Neuronal stem cell (in vitro differentiated cells): ENCODE measurements at regions not wholly inside any gene's neighbourhood (a gene's known extent, or its start where the extent isn't known, plus 50 kb on each side); places are given as distances from the start of the nearest gene placed in this dataset.

ENCODE experiments used
- DNase-seq: peaks from one replicate; pipeline ENCODE4 v3.0.0-alpha.2; 2013; ENCODE audit warnings: low spot score
- H2AFZ ChIP-seq: one replicate; pipeline ENCODE4 v1.6.1; 2013; ENCODE audit warnings: mild to moderate bottlenecking, low read length, inconsistent platforms
- H2AK5ac ChIP-seq: 2 replicates; pipeline ENCODE4 v1.6.1; 2013; ENCODE audit warnings: low read depth, mild to moderate bottlenecking, inconsistent platforms, low read length, moderate library complexity, mixed read lengths
- H2BK120ac ChIP-seq: 2 replicates; pipeline ENCODE4 v1.6.1; 2013; ENCODE audit warnings: low read depth, mild to moderate bottlenecking, inconsistent platforms, low read length, moderate library complexity, mixed read lengths
- H2BK12ac ChIP-seq: one replicate; pipeline ENCODE4 v1.6.1; 2013; ENCODE audit warnings: low read length, inconsistent platforms
- H2BK15ac ChIP-seq: 2 replicates; pipeline ENCODE4 v1.6.1; 2013; ENCODE audit warnings: mild to moderate bottlenecking, low read length, inconsistent platforms, mixed read lengths
- H2BK5ac ChIP-seq: one replicate; pipeline ENCODE4 v1.6.1; 2013; ENCODE audit warnings: inconsistent platforms, mild to moderate bottlenecking, low read length, moderate library complexity
- H3K14ac ChIP-seq: one replicate; pipeline ENCODE4 v1.6.1; 2013; ENCODE audit warnings: low read length, inconsistent platforms
- H3K18ac ChIP-seq: 2 replicates; pipeline ENCODE4 v1.6.1; 2013; ENCODE audit warnings: low read length, inconsistent platforms
- H3K23ac ChIP-seq: 2 replicates; pipeline ENCODE4 v1.6.1; 2013; ENCODE audit warnings: low read depth, mild to moderate bottlenecking, mixed read lengths, low read length, inconsistent platforms; ENCODE audit not compliant: poor library complexity
- H3K27ac ChIP-seq: replicated peaks from 3 replicates; pipeline ENCODE4 v1.5.1; 2013; ENCODE audit warnings: low read length, inconsistent platforms
- H3K27me3 ChIP-seq, 3 experiments: 2 replicates each; pipeline ENCODE4 v1.6.1; 2013; ENCODE audit warnings: low read length in 3 of 3, mild to moderate bottlenecking in 2 of 3, inconsistent platforms in 1 of 3, low read depth in 1 of 3, mixed read lengths in 1 of 3, moderate library complexity in 1 of 3; ENCODE audit not compliant: control insufficient read depth in 3 of 3, insufficient read depth in 3 of 3
- H3K36me3 ChIP-seq, 2 donors: replicated peaks in 1 of 2; 2 replicates each; pipeline ENCODE4 v1.6.1; 2013; ENCODE audit warnings: low read length in 2 of 2; ENCODE audit not compliant: control insufficient read depth in 2 of 2, insufficient read depth in 2 of 2
- H3K4ac ChIP-seq: 2 replicates; pipeline ENCODE4 v1.6.1; 2013; ENCODE audit warnings: inconsistent platforms, mild to moderate bottlenecking, low read length, moderate library complexity
- H3K4me1 ChIP-seq, 2 donors: 1 replicate in 1 of 2; 2 replicates in 1 of 2; pipeline ENCODE4 v1.6.1; 2013; ENCODE audit warnings: low read length in 2 of 2, low read depth in 1 of 2; ENCODE audit not compliant: control insufficient read depth in 2 of 2, insufficient read depth in 1 of 2
- H3K4me2 ChIP-seq: one replicate; pipeline ENCODE4 v1.6.1; 2013; ENCODE audit warnings: mild to moderate bottlenecking, low read length, inconsistent platforms; ENCODE audit not compliant: insufficient read depth, poor library complexity, severe bottlenecking
- H3K4me3 ChIP-seq, 2 donors: 2 replicates each; pipeline ENCODE4 v1.5.1; 2013; ENCODE audit warnings: low read length in 2 of 2, mild to moderate bottlenecking in 2 of 2, inconsistent platforms in 1 of 2, moderate library complexity in 1 of 2
- H3K79me1 ChIP-seq: one replicate; pipeline ENCODE4 v1.6.1; 2013; ENCODE audit warnings: low read depth, mild to moderate bottlenecking, inconsistent platforms, low read length, moderate library complexity
- H3K9ac ChIP-seq: one replicate; pipeline ENCODE4 v1.6.1; 2013; ENCODE audit warnings: mild to moderate bottlenecking, low read depth, low read length, inconsistent platforms; ENCODE audit not compliant: poor library complexity
- H3K9me3 ChIP-seq, 2 donors: replicated peaks in 1 of 2; 2 replicates each; pipeline versions ENCODE3 to v1.6.1; 2013; ENCODE audit warnings: low read length in 2 of 2, mild to moderate bottlenecking in 2 of 2, inconsistent platforms in 1 of 2, low read depth in 1 of 2, mixed read lengths in 1 of 2, moderate library complexity in 1 of 2; ENCODE audit not compliant: control insufficient read depth in 2 of 2, insufficient read depth in 1 of 2
- H4K8ac ChIP-seq: one replicate; pipeline ENCODE4 v1.6.1; 2013; ENCODE audit warnings: low read depth, mild to moderate bottlenecking, inconsistent platforms, low read length, moderate library complexity
- H4K91ac ChIP-seq: one replicate; pipeline ENCODE4 v1.6.1; 2013; ENCODE audit warnings: low read length, low read depth, mild to moderate bottlenecking, inconsistent platforms; ENCODE audit not compliant: poor library complexity
- WGBS, 2 donors: extraction: QIAGEN DNeasy Blood & Tissue Kit; methylation state at CpG; one replicate each; pipeline ENCODE4 v1.1.7; 2013; ENCODE audit warnings: missing lambda C conversion rate in 2 of 2, mixed read lengths in 1 of 2; ENCODE audit not compliant: insufficient read length in 2 of 2, insufficient replicate concordance in 1 of 2; ENCODE audit errors: extremely low coverage in 2 of 2; 5-methylcytosine and 5-hydroxymethylcytosine counted together

DNA sequence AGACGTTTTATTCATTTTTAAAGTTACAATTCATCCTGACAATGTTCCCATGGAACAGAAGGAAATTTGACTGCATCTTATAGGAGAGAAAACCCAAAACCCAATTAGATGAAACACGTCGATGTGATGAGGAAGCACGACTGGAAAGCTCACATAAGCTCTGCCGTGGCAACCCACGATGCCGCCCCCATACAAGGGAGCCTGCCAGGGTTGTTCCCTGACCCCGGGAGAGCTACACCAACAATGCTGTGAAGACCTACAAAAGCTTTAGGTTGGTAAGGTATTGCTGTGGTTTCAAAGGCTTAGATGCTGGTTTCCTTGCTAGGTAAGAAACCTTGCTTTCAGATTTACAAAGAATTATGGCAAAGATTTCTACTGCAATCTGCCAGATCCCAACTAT, 393.1 kb downstream of the KLF12 start:
- no peak overlapping the region for H3K9ac ChIP-seq
- H4K91ac ChIP-seq = no peak overlapping the region
- H4K8ac ChIP-seq = no peak overlapping the region
- WGBS, 2 donors = no CpG with 5 or more reads among the region's 8 CpGs
- no peak overlapping the region for H2BK5ac ChIP-seq
- H2AK5ac ChIP-seq = no peak overlapping the region
- no peak overlapping the region for H3K4ac ChIP-seq
- no peak overlapping the region for H3K14ac ChIP-seq
- H3K4me2 ChIP-seq = no peak overlapping the region
- no peak overlapping the region for H2BK15ac ChIP-seq
- H3K4me1 ChIP-seq = no peaks in the 10 kb centered on the region
- H2BK12ac ChIP-seq = no peak overlapping the region
- H3K27me3 ChIP-seq = no peaks in the 10 kb centered on the region
- no peak overlapping the region for H3K18ac ChIP-seq
- H3K79me1 ChIP-seq = no peaks in the 10 kb centered on the region
- no peak overlapping the region for H3K4me3 ChIP-seq
- no peak for DNase-seq
- H3K23ac ChIP-seq = no peak overlapping the region
- no peak overlapping the region for H2AFZ ChIP-seq
- H3K27ac ChIP-seq = no peak overlapping the region
- no peak overlapping the region for H2BK120ac ChIP-seq
- H3K36me3 ChIP-seq = peaks cover 0 to 14% of the 10 kb centered on the region in 2 donors
- peaks cover 0 to 7% of the 10 kb centered on the region in 2 donors for H3K9me3 ChIP-seq

DNA sequence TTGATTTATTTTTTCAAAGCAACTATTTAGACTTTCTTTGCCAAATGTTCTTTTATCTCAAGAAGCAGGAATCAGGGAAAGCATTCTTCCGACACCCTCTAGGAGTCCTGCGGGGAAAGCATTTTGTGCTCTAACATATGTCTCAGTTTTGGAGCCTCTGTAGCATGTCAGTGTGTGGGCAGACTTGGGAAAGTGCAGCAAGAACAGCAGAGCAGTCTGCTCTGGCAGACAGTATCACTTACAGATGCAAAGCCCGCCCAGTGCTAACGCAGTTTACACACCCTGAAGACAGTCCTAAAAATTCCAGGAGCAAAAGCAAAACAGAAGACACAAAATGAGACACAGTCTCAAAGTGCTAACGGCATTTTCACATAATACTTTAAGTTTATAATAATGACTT, 393.5 kb downstream of the KLF12 start:
- Histone ChIP-seq H3K4me1 (no peaks in the 10 kb centered on the region), H2BK120ac (no peak overlapping the region), H3K14ac (no peak overlapping the region), H3K79me1 (no peaks in the 10 kb centered on the region), H3K9me3 (peaks cover 0 to 7% of the 10 kb centered on the region in 2 donors), H4K91ac (no peak overlapping the region), H3K18ac (no peak overlapping the region), H4K8ac (no peak overlapping the region), H3K4me2 (no peak overlapping the region), H3K23ac (no peak overlapping the region), H3K27me3 (no peaks in the 10 kb centered on the region), H2AK5ac (no peak overlapping the region), H3K4ac (no peak overlapping the region), H3K9ac (no peak overlapping the region), H2BK12ac (no peak overlapping the region), H2BK15ac (no peak overlapping the region), H3K4me3 (no peak overlapping the region), H2BK5ac (no peak overlapping the region), H2AFZ (no peak overlapping the region), H3K36me3 (peaks cover 0 to 15% of the 10 kb centered on the region in 2 donors), H3K27ac (no peak overlapping the region)
- no CpG with 5 or more reads among the region's 5 CpGs for WGBS, 2 donors
- no peak for DNase-seq

DNA sequence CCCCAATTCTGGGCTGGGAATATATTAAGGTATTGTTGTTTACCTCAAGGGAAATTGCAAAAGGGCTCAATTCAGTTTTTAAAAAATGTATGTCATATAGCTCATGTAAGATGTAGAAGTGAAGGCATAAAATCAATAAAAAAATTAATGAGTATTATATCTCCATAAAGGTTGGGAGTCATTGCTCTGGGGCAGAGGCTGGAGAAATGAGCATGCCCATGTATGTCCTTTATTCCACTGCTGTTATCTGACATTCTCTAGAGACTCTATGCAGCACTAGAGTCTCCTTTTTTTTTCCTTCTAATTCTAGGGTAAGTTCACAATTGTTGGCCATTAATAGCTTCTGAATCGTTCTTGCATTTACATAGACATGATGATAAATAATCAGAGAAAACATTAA, 394.8 kb downstream of the KLF12 start:
- Histone ChIP-seq H3K79me1 (no peaks in the 10 kb centered on the region), H3K23ac (no peak overlapping the region), H4K8ac (no peak overlapping the region), H3K4me2 (no peak overlapping the region), H2BK12ac (no peak overlapping the region), H3K9me3 (no peaks in the 10 kb centered on the region), H3K36me3 (peaks cover 0 to 14% of the 10 kb centered on the region in 2 donors), H2AK5ac (no peak overlapping the region), H3K4me1 (no peaks in the 10 kb centered on the region), H3K14ac (no peak overlapping the region), H2AFZ (no peak overlapping the region), H2BK5ac (no peak overlapping the region), H3K27me3 (no peaks in the 10 kb centered on the region), H4K91ac (no peak overlapping the region), H3K4me3 (no peak overlapping the region), H2BK120ac (no peak overlapping the region), H3K18ac (no peak overlapping the region), H3K9ac (no peak overlapping the region), H2BK15ac (no peak overlapping the region), H3K27ac (no peak overlapping the region), H3K4ac (no peak overlapping the region)
- WGBS, 2 donors = no CpG with 5 or more reads among the region's 1 CpG
- DNase-seq = no peak

DNA sequence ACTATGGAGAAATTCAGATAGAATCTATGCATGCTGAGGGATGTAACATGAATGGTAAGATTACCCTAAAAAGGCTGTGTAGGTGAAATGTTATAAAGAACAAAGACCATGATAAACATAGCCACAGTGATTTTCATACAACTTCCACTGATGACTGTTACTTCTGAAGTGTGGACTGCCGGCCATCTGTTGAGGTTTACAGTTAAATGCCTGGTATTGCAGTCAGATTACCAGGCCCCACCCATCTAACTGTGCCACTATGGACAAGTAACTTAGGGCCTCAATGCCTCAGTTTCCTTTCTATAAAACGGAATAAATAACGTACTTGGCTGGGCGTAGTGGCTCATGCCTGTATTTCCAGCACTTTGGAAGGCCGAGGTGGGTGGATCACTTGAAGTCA, 395.6 kb downstream of the KLF12 start:
- no peaks in the 10 kb centered on the region for H3K27me3 ChIP-seq
- no peak overlapping the region for H3K4me3 ChIP-seq
- no peaks in the 10 kb centered on the region for H3K4me1 ChIP-seq
- no peak overlapping the region for H2BK5ac ChIP-seq
- DNase-seq = no peak
- no peaks in the 10 kb centered on the region for H3K9me3 ChIP-seq
- H3K18ac ChIP-seq = no peak overlapping the region
- no peak overlapping the region for H4K91ac ChIP-seq
- H2BK12ac ChIP-seq = no peak overlapping the region
- H2AFZ ChIP-seq = no peak overlapping the region
- H3K4ac ChIP-seq = no peak overlapping the region
- H4K8ac ChIP-seq = no peak overlapping the region
- no peak overlapping the region for H2BK120ac ChIP-seq
- no peak overlapping the region for H2BK15ac ChIP-seq
- no peak overlapping the region for H2AK5ac ChIP-seq
- no peak overlapping the region for H3K23ac ChIP-seq
- no CpG with 5 or more reads among the region's 5 CpGs for WGBS, 2 donors
- no peak overlapping the region for H3K14ac ChIP-seq
- peaks cover 0 to 13% of the 10 kb centered on the region in 2 donors for H3K36me3 ChIP-seq
- no peak overlapping the region for H3K27ac ChIP-seq
- H3K9ac ChIP-seq = no peak overlapping the region
- H3K4me2 ChIP-seq = no peak overlapping the region
- no peaks in the 10 kb centered on the region for H3K79me1 ChIP-seq
